MM.1S (cell line): ENCODE measurements at regions not wholly inside any gene's neighbourhood (a gene's known extent, or its start where the extent isn't known, plus 50 kb on each side); places are given as distances from the start of the nearest gene placed in this dataset.

Experiments
- DNase-seq: peaks from one replicate; pipeline ENCODE4 v3.0.0-alpha.2; 2015
- H2AFZ ChIP-seq: fragments of 300-600 bp; sonication (generic); 2 replicates; pipeline ENCODE4 v1.6.0; 2016; ENCODE audit warnings: antibody characterized with exemption, low read length
- H3F3A ChIP-seq: fragments of 300-600 bp; sonication (generic); 2 replicates; pipeline ENCODE4 v1.6.1; 2016; ENCODE audit warnings: mild to moderate bottlenecking, antibody characterized with exemption, low read length, moderate library complexity, mixed read lengths; ENCODE audit not compliant: insufficient read depth
- H3K27ac ChIP-seq: fragments of 300-600 bp; sonication (generic); 2 replicates; pipeline ENCODE4 v1.5.1; 2016; ENCODE audit warnings: mild to moderate bottlenecking, low read length
- H3K27me3 ChIP-seq: fragments of 300-600 bp; sonication (generic); replicated peaks from 2 replicates; pipeline ENCODE4 v1.6.0; 2016; ENCODE audit warnings: low read length; ENCODE audit not compliant: insufficient read depth
- H3K36me3 ChIP-seq: fragments of 300-600 bp; sonication (generic); replicated peaks from 2 replicates; pipeline ENCODE4 v1.6.1; 2016; ENCODE audit warnings: mild to moderate bottlenecking, low read length, mixed read lengths; ENCODE audit not compliant: insufficient read depth
- H3K4me1 ChIP-seq: fragments of 300-600 bp; sonication (generic); 2 replicates; pipeline ENCODE4 v1.6.1; 2016; ENCODE audit warnings: low read length, mixed read lengths
- H3K4me2 ChIP-seq: fragments of 300-600 bp; sonication (generic); 2 replicates; pipeline ENCODE4 v1.6.0; 2016; ENCODE audit warnings: low read depth, low read length
- H3K4me3 ChIP-seq: fragments of 300-600 bp; sonication (generic); 2 replicates; pipeline ENCODE4 v1.5.1; 2016; ENCODE audit warnings: low read length, mixed read lengths
- H3K79me2 ChIP-seq: fragments of 300-600 bp; sonication (generic); 2 replicates; pipeline ENCODE4 v1.6.1; 2016; ENCODE audit warnings: mixed run types, low read length, mixed read lengths
- H3K9ac ChIP-seq: fragments of 300-600 bp; sonication (generic); 2 replicates; pipeline ENCODE4 v1.6.1; 2016; ENCODE audit warnings: low read length, mixed read lengths
- H3K9me2 ChIP-seq: fragments of 300-600 bp; sonication (generic); replicated peaks from 2 replicates; pipeline ENCODE4 v1.6.1; 2016; ENCODE audit warnings: mild to moderate bottlenecking, low read length, mixed read lengths; ENCODE audit not compliant: insufficient read depth
- H3K9me3 ChIP-seq: fragments of 300-600 bp; sonication (generic); replicated peaks from 2 replicates; pipeline ENCODE4 v1.6.1; 2016; ENCODE audit warnings: mild to moderate bottlenecking, low read length, mixed read lengths; ENCODE audit not compliant: insufficient read depth
- H4K20me1 ChIP-seq: fragments of 300-600 bp; sonication (generic); 2 replicates; pipeline ENCODE4 v1.6.1; 2016; ENCODE audit warnings: mild to moderate bottlenecking, low read length, moderate library complexity, mixed read lengths; ENCODE audit not compliant: insufficient read depth
- CTCF ChIP-seq: fragments of 300-600 bp; sonication (generic); IDR thresholded peaks from 2 replicates; pipeline ENCODE4 v1.5.1; 2016; ENCODE audit warnings: antibody characterized with exemption, low read length, mixed read lengths
- EZH2 ChIP-seq: fragments of 300-600 bp; sonication (generic); optimal IDR thresholded peaks from 2 replicates; pipeline ENCODE3; 2017; ENCODE audit warnings: low read depth, mild to moderate bottlenecking, antibody characterized with exemption, low read length, mixed read lengths
- EZH2phosphoT487 ChIP-seq: fragments of 300-600 bp; sonication (generic); IDR thresholded peaks from 2 replicates; pipeline ENCODE4 v1.6.1; 2018; ENCODE audit warnings: antibody characterized with exemption, low read length

- Histone ChIP-seq H3K36me3 (no peaks in the 10 kb centered on the region), H3K27ac (no peak overlapping the region), H4K20me1 (no peaks in the 10 kb centered on the region), H3F3A (no peaks in the 10 kb centered on the region), H3K9me2 (no peaks in the 10 kb centered on the region), H3K4me3 (no peak overlapping the region), H2AFZ (no peak overlapping the region), H3K4me2 (no peak overlapping the region), H3K9ac (no peak overlapping the region), H3K79me2 (no peaks in the 10 kb centered on the region), H3K4me1 (no peaks in the 10 kb centered on the region), H3K27me3 (peaks cover 45% of the 10 kb centered on the region), H3K9me3 (no peaks in the 10 kb centered on the region)
- no peak for DNase-seq
- TF ChIP-seq EZH2, result no peak
- TF ChIP-seq EZH2phosphoT487, result no peak
- TF ChIP-seq CTCF, result no peak
Measured at GRCh38 chr1:29651246-29651645, 414.9 kb downstream of the PTPRU start.

GRCh38 chr1:29650476-29650875, 414.2 kb downstream of the PTPRU start:
- no peak for DNase-seq
- Histone ChIP-seq H3F3A (no peaks in the 10 kb centered on the region), H3K9me3 (no peaks in the 10 kb centered on the region), H3K79me2 (no peaks in the 10 kb centered on the region), H3K4me3 (no peak overlapping the region), H4K20me1 (no peaks in the 10 kb centered on the region), H3K36me3 (no peaks in the 10 kb centered on the region), H3K4me2 (no peak overlapping the region), H3K27ac (no peak overlapping the region), H3K9ac (no peak overlapping the region), H3K27me3 (peaks cover 53% of the 10 kb centered on the region), H3K4me1 (no peaks in the 10 kb centered on the region), H3K9me2 (no peaks in the 10 kb centered on the region), H2AFZ (no peak overlapping the region)
- no peak for TF ChIP-seq CTCF
- TF ChIP-seq EZH2phosphoT487, result no peak
- TF ChIP-seq EZH2, result no peak

GRCh38 chr1:29650041-29650400, 413.7 kb downstream of the PTPRU start:
- DNase-seq, result no peak

More at GRCh38 chr1:29650041-29650400, 413.7 kb downstream of the PTPRU start:
- no peaks in the 10 kb centered on the region for H3F3A ChIP-seq
- no peaks in the 10 kb centered on the region for H3K9me3 ChIP-seq
- H3K4me1 ChIP-seq, result no peaks in the 10 kb centered on the region
- H3K4me2 ChIP-seq, result no peak overlapping the region
- no peak for TF ChIP-seq EZH2phosphoT487
- TF ChIP-seq EZH2, result no peak
- TF ChIP-seq CTCF, result no peak
- H2AFZ ChIP-seq, result no peak overlapping the region
- H3K4me3 ChIP-seq, result no peak overlapping the region
- H3K9ac ChIP-seq, result no peak overlapping the region
- no peak overlapping the region for H3K27ac ChIP-seq
- H3K79me2 ChIP-seq, result no peaks in the 10 kb centered on the region
- no peaks in the 10 kb centered on the region for H3K9me2 ChIP-seq
- H3K27me3 ChIP-seq, result peaks cover 58% of the 10 kb centered on the region
- no peaks in the 10 kb centered on the region; the same call in 1 of the 2 replicates for H4K20me1 ChIP-seq
- no peaks in the 10 kb centered on the region for H3K36me3 ChIP-seq
